ENCODE measurements at regions not wholly inside any gene's neighbourhood (a gene's known extent, or its start where the extent isn't known, plus 50 kb on each side); places are given as distances from the start of the nearest gene placed in this dataset.

GRCh38 chr12:96103067-96103644 lies 67.8 kb upstream of the LTA4H start:
- DNase-seq (ENCODE audit: low read depth, low spot score): no peak
- Histone ChIP-seq H2AFZ (ENCODE audit: control insufficient read depth, low read length) (no peak overlapping the region), H3K9me3 (ENCODE audit: control insufficient read depth, low read depth, low read length) (no peaks in the 10 kb centered on the region), H3K4me1 (ENCODE audit: control insufficient read depth, extremely low read depth, insufficient read depth, low read length) (no peaks in the 10 kb centered on the region), H3K9ac (ENCODE audit: control insufficient read depth, extremely low read depth, insufficient read depth, low read length) (no peak overlapping the region), H3K4me3 (ENCODE audit: control insufficient read depth in 2 of 3, extremely low read depth in 1 of 3, insufficient read depth in 2 of 3, low read depth in 1 of 3, low read length in 3 of 3) (no peak overlapping the region), H3K79me2 (ENCODE audit: control insufficient read depth, insufficient read depth, low read length) (no peaks in the 10 kb centered on the region), H3K36me3 (ENCODE audit: control insufficient read depth in 2 of 2, extremely low read depth in 1 of 2, insufficient read depth in 2 of 2, low read length in 2 of 2) (no peaks in the 10 kb centered on the region), H3K27ac (ENCODE audit: control insufficient read depth, insufficient read depth, low read length) (no peak overlapping the region), H3K9me1 (ENCODE audit: control insufficient read depth, extremely low read depth, insufficient read depth, low read length) (no peaks in the 10 kb centered on the region), H3K4me2 (ENCODE audit: control insufficient read depth, extremely low read depth, insufficient read depth, low read depth, low read length) (no peak overlapping the region), H4K20me1 (ENCODE audit: control insufficient read depth, extremely low read depth, insufficient read depth, low read length) (no peaks in the 10 kb centered on the region), H3K27me3 (ENCODE audit: control insufficient read depth, extremely low read depth, insufficient read depth, low read length) (no peaks in the 10 kb centered on the region)
- TF ChIP-seq EZH2 (IDR thresholded peaks at IDR 0.05; ENCODE audit: low read length) (no peak), CTCF (optimal IDR thresholded peaks at IDR 0.05 in 1 of 3, IDR thresholded peaks at IDR 0.05 in 1 of 3, conservative IDR thresholded peaks at IDR 0.05 in 1 of 3; ENCODE audit: extremely low read depth in 1 of 3, insufficient read depth in 2 of 3, low read length in 3 of 3) (no peak)
- FAIRE-seq: no peak
- dilution Hi-C loops (cut with MboI; ENCODE audit: extremely low pct_ligation_motif_present, low sequenced_read_pairs): no loop called here

- H4K20me1 ChIP-seq (ENCODE audit: control insufficient read depth, extremely low read depth, insufficient read depth, low read length): no peaks in the 10 kb centered on the region
- TF ChIP-seq EZH2 (IDR thresholded peaks at IDR 0.05; ENCODE audit: low read length) (no peak), CTCF (optimal IDR thresholded peaks at IDR 0.05 in 1 of 3, IDR thresholded peaks at IDR 0.05 in 1 of 3, conservative IDR thresholded peaks at IDR 0.05 in 1 of 3; ENCODE audit: extremely low read depth in 1 of 3, insufficient read depth in 2 of 3, low read length in 3 of 3) (no peak)
- H2AFZ ChIP-seq (ENCODE audit: control insufficient read depth, low read length): no peak overlapping the region
- H3K9me1 ChIP-seq (ENCODE audit: control insufficient read depth, extremely low read depth, insufficient read depth, low read length): no peaks in the 10 kb centered on the region
- H3K4me1 ChIP-seq (ENCODE audit: control insufficient read depth, extremely low read depth, insufficient read depth, low read length): no peaks in the 10 kb centered on the region
- no peaks in the 10 kb centered on the region for H3K27me3 ChIP-seq (ENCODE audit: control insufficient read depth, extremely low read depth, insufficient read depth, low read length)
- H3K79me2 ChIP-seq (ENCODE audit: control insufficient read depth, insufficient read depth, low read length): no peaks in the 10 kb centered on the region
- no peak overlapping the region for H3K4me3 ChIP-seq (ENCODE audit: control insufficient read depth in 2 of 3, extremely low read depth in 1 of 3, insufficient read depth in 2 of 3, low read depth in 1 of 3, low read length in 3 of 3)
- no peak overlapping the region for H3K9ac ChIP-seq (ENCODE audit: control insufficient read depth, extremely low read depth, insufficient read depth, low read length)
- dilution Hi-C loops (cut with MboI; ENCODE audit: extremely low pct_ligation_motif_present, low sequenced_read_pairs): no loop called here
- no peak overlapping the region for H3K4me2 ChIP-seq (ENCODE audit: control insufficient read depth, extremely low read depth, insufficient read depth, low read depth, low read length)
- no peaks in the 10 kb centered on the region for H3K9me3 ChIP-seq (ENCODE audit: control insufficient read depth, low read depth, low read length)
- FAIRE-seq (no peak), DNase-seq (ENCODE audit: low read depth, low spot score) (no peak)
- H3K27ac ChIP-seq (ENCODE audit: control insufficient read depth, insufficient read depth, low read length): no peak overlapping the region
- H3K36me3 ChIP-seq (ENCODE audit: control insufficient read depth in 2 of 2, extremely low read depth in 1 of 2, insufficient read depth in 2 of 2, low read length in 2 of 2): no peaks in the 10 kb centered on the region
Measured at GRCh38 chr12:96104566-96104965, 69.2 kb upstream of the LTA4H start.

All from keratinocyte (primary cell).